Germinal center (tissue), 1 donor: ENCODE measurements at regions not wholly inside any gene's neighbourhood (a gene's known extent, or its start where the extent isn't known, plus 50 kb on each side); places are given as distances from the start of the nearest gene placed in this dataset.
"Not testable (repeated sequence)": the region's sequence is repeated elsewhere in the genome, so short reads cannot be mapped to it uniquely, and the experiment has no call there.

Source experiments
- DNase-seq: peaks from one replicate; pipeline ENCODE4 v3.0.0; 2012; ENCODE audit warnings: mixed read lengths, low spot score

- no peak for DNase-seq
These were observed 173.0 kb upstream of the PDE4D start for GRCh38 chr5:60066502-60066901.

GRCh38 chr5:60060389-60060788 lies 166.9 kb upstream of the PDE4D start:
- DNase-seq: no peak

- no peak for DNase-seq
These were observed 162.7 kb upstream of the PDE4D start for GRCh38 chr5:60056191-60056590.

DNA sequence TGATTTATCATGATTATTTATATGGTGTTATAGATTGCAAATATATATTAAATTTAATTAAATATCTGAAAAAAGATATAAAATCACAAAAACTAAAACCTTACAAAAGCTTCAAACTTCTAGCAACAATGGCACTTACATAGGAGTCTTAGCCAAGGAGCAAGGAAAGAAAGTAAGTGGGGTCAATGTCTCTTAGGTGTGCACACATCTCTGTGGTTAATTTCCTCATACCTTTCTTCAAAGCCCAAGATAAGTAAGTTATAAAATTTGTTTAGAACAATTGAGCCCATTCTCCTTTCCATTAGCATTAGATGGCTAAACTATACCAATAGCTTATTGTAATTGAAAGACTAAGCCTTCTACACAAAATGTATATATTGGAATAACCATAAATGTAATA lies 161.6 kb upstream of the PDE4D start:
- DNase-seq: no peak

DNA sequence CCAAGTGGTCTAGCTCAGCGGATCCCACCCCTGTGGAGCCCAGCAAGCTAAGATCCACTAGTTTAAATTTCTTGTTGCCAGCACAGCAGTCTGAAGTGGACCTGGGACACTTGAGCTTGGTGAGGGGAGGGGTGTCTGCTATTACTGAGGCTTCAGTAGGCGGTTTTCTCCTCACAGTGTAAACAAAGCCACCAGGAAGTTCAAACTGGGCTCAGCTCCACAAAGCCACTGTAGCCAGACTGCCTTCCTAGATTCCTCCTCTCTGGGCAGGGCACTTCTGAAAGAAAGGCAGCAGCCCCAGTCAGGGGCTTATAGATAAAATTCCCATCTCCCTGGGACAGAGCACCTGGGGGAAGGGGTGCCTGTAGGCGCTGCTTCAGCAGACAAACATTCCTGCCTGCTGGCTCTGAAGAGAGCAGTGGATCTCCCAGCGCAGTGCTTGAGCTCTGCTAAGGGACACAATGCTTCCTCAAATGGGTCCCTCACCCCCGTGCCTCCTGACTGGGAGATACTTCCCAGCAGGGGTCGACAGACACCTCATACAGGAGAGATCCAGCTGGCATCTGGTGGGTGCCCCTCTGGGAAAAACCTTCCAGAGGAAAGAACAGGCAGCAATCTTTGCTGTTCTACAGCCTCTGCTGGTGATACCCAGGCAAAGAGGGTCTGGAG lies 148.6 kb upstream of the PDE4D start:
- DNase-seq: not testable (repeated sequence)

DNA sequence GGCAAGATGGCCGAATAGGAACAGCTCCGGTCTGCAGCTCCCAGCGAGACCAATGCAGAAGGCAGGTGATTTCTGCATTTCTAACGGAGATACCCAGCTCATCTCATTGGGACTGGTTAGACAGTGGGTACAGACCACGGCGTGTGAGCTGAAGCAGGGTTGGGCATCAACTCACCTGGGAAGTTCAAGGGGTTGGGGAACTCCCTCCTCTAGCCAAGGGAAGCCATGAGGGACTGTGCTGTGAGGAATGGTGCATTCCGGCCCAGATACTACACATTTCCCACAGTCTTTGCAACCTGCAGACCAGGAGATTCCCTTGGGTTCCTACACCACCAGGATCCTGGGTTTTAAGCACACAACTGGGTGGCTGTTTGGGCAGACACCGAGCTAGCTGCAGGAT lies 148.0 kb upstream of the PDE4D start:
- DNase-seq: not testable (repeated sequence)

DNA sequence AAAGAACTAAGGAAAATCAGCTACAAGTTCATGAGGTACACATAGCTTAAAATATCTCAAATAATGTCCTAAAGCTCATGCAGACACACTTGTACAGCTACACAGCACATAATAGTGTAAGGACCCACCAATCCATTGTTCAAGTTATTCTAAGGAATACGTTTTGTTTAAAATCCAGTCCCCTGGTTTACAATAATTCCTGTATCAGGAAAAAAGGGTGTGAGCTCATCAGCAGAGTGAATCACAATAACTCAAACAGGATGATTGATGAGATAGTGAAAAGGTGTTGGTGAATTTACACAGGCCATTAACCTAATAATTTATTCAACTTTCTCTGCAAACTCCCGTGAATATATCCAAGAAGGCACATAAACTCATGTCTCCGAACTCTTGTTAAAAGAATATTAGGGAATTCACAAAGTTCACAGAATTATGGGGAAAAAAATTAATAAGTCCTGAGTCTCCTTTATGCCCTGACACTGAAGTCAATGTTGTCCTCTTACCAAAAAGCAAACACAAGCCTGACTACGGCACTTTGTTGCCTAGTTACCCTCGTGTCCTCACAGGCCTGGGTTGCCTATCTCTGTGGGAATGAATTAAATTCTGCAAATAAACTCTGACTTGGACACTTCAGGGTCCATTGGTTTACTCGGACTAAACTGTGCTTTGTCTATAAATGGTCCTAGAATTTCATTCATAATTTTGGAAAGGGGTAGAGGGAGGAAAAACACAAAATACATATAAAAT lies 142.8 kb upstream of the PDE4D start:
- DNase-seq: no peak

GRCh38 chr5:60026161-60026560 lies 132.6 kb upstream of the PDE4D start:
- DNase-seq: no peak

- no peak for DNase-seq
These were observed 130.6 kb upstream of the PDE4D start for GRCh38 chr5:60024104-60024503.

- no peak for DNase-seq
These were observed 129.7 kb upstream of the PDE4D start for GRCh38 chr5:60023255-60023654.

GRCh38 chr5:60020457-60020856 lies 126.9 kb upstream of the PDE4D start:
- DNase-seq: no peak

- DNase-seq: not testable (repeated sequence)
These were observed 125.4 kb upstream of the PDE4D start for GRCh38 chr5:60018960-60019359.

DNA sequence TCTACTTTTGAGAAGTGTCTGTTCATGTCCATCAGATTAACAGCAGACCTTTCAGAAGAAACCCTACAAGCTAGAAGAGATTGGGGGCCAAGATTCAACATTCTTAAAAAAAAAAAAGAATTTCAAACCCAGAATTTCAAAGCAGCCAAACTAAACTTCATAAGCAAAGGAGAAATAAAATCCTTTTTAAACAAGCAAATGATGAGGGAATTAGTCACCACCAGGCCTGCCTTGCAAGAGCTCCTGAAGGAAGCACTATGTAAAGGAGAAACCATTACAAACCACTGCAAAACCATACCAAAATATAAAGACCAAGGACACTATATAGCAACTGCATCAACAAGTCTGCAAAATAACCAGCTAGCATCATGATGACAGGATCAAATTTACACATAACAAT lies 124.6 kb upstream of the PDE4D start:
- DNase-seq: no peak

DNA sequence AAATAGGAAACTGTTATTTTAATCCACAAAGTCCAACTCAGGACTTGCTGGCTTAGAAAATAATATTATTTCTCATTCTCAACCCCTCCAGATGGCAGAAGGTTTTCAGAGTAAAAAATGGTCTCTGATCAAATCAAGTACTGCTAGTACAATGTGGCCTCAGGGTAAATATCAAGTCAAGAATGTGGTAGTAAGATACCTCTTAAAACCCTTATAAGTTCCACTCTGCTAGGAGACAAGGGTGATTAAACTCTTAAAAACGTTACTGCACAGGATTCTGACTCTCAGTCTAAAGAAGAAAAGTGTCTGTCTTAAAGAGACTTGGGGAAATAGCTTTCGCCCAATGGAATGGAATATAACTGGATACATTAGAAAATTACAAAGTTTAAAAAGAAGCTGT lies 120.8 kb upstream of the PDE4D start:
- DNase-seq: no peak

DNA sequence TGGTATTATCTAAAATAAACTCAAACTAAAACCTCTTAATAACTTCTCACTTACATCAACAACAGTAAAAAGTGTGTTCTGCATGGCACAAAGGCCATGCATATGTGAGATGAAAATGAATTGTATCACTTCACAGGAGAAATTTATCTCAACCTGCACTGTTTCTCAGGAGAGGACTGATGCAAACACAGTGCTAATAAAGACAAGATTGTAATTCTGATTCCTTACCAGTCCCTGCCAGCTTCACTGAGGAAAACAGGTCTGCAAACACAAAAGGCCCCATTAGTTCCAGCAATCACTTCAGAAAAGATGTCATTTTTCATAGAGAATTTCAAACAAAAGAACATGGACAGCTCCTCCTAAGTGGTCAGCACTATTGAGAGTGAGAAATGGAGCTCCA lies 117.3 kb upstream of the PDE4D start:
- DNase-seq: no peak

DNA sequence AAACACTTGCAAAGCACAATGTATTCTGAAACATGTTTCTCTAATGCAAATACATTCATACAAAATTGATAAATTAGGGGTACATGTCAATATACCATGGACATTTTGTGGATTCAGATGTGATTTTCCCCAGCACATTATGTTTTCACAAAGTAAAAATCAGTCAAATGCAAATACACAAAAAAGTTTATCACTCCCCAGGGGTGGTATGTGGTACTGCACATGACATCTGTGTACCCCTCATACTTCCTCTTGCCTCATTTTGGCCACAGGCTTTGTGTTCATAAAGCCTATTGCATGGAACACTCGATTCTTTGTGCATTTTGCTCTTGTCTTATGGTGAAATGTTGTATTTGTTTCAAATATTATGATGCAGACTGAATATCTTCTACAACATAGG lies 116.8 kb upstream of the PDE4D start:
- DNase-seq: no peak

DNA sequence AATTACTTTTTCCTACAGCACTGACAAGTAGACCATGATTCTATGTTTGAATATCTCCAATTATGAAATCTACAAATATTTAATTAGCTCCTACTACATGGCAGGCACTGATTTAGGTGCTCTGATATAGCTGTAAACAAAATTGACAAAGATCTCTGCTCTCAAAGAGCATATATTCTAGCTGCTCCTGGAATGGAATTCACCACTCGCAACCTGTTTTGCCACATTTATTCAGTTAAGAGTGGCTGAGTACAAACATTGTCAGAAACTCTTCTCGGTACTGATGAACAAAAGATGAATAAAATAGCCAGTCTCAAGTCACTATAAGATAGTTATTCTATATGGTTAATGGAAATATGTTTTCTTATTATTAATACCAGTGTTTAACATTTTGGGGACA lies 114.2 kb upstream of the PDE4D start:
- DNase-seq: no peak

DNA sequence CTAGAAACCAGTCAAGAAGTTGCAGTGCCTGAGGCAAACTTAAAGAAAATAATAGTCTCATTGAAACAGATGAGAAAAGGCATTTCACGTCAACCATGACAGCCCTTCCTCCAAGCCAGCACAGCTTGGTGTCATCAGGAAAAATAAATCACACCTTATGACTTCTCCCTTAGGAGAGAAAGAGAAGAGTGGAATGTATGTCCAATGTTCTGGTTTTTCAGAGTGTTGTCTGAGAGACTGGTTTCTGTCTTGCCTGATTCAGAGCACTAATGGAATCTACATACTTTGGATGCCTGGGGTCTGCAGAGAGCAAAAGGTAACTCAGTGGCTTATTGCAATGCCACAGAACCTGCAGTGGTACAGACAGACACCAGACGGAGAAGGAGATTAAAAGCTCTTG lies 105.5 kb upstream of the PDE4D start:
- DNase-seq: no peak

DNA sequence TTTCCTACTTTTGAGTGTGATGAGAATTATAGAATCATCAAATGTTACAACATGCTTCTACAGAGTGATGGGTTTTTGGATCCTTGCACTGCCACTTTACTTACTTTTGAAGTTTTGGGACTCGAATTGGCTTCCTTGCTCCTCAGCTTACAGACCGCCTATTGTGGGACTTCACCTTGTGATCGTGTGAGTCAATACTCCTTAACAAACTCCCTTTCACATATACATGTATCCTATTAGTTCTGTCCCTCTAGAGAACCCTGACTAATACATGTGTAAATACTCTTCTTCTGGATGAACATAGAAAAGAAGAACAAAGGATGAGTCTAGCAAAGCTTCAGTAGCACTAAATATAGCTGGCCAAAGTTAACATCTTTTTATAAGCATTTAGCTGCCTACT lies 98.7 kb upstream of the PDE4D start:
- no peak for DNase-seq

GRCh38 chr5:59988396-59988795 lies 94.9 kb upstream of the PDE4D start:
- no peak for DNase-seq

DNA sequence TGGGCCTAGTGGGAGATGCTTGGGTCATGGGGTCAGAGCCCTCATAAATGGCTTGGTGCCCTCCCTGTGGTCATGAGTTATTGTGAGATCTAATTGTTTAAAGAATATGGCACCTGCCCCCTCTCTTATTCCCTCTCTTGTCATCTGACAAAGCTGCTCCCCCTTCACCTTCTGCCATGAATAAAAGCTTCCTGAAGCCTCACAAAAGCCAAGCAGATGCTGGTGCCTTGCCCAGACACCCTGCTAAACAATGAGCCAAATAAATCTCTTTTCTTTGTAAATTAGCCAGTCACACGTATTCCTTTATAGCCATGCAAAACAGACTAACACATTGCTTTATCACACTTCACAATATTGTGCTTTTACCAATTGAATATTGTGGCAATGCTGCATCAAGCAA lies 82.8 kb upstream of the PDE4D start:
- no peak for DNase-seq

- no peak for DNase-seq
These were observed 78.5 kb upstream of the PDE4D start for GRCh38 chr5:59972043-59972442.

DNA sequence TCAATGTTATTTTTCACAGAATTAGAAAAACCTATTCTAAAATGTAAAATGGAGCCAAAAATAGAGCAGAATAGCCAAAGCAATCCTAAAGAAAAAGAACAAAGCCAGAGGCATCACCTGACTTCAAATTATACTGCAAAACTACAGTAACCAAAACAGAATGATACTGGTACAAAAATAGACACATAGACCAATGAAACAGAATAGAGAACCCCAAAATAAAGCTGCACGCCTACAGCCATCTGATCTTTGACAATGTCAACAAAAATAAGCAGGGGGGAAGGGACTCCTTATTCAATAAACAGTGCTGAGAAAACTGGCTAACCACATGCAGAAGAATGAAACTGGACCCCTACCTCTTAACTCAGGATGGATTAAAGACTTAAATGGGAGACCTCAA lies 65.8 kb upstream of the PDE4D start:
- DNase-seq: no peak
